GM18858 (cell line): ENCODE measurements at regions not wholly inside any gene's neighbourhood (a gene's known extent, or its start where the extent isn't known, plus 50 kb on each side); places are given as distances from the start of the nearest gene placed in this dataset.
"Not testable (repeated sequence)": the region's sequence is repeated elsewhere in the genome, so short reads cannot be mapped to it uniquely, and the experiment has no call there.

Experiments
- ATAC-seq: cut with Tn5 transposase; IDR thresholded peaks from one replicate; pipeline ENCODE4 v1.9.1; 2021; ENCODE audit not compliant: unreplicated experiment

DNA sequence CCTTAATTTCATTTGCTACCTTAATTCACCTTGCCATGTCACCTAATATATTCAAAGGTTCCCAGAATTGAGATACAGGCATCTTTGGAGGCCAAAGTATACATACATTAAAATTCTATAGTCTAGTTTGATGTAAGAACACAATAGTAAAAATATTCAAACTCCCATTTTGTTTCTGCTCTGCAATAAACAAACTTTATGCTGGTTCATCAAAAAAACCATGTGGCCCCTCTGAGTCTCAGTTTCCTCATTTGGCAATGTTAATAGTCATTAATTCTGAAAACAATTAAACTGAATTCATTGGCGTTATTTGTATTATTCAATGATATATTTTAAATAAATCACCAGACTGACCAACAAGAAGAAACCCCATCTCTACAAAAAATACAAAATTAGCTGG is 639.4 kb upstream of the INTU start:
- ATAC-seq, result no peak

- ATAC-seq, result no peak
Observed at GRCh38 chr4:126995235-126995634, 637.5 kb upstream of the INTU start.

DNA sequence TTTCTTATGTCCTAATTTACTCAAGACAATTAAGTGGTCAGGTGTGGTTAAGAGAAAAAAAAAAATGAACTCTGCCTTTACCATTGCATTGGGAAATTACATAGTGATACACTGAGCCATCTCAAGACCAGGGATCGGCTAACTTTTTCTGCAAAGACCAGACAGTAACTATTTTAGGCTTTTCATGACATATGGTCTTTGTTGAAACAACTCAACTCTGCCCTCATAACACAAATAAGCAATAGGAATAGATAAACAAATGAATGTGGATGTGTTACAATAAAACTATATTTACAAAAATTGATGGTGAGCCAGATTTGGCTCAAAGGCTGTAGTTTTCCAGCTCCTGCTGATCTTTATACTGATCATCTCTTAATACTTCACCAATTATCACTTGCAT is 632.6 kb upstream of the INTU start:
- no peak for ATAC-seq

DNA sequence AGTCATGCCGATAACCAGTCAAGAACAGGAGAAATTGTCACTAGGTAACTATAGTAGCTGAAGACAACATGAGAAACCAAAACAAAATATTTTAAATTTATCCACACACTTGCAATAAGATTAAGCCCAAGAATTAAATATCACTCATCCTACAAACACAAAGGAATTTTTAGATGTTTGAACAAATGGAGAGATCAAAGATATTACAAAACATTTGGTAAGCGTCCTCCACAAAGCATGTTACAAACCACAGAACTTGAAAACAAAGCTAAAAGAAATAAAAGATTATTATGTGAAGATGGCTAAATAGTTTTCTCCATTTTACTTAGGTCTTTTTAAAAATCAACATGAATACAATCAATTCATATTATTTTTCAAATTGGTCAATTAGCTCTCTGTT is 631.9 kb upstream of the INTU start:
- ATAC-seq, result no peak

- ATAC-seq, result no peak
Observed at GRCh38 chr4:127001933-127002332, 630.8 kb upstream of the INTU start.

GRCh38 chr4:127006446-127006877 is 626.3 kb upstream of the INTU start:
- no peak for ATAC-seq

DNA sequence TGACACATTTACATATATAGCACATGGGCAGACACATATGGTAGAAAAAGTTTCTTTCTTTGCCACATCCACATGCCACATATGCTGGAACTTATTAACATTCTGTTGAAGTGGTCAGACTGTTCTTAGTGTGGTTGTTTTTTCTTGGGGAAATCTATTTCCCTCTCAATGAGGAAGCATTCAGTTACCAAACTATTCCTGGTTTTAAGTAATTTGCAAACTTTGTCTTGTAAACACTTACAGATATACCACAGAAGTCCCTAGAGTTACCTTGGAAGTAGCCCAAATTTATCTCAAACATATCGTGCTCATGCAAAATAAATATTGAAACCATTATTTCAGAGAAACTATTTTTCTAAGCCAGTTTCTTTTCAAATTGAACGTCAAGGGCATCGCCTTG is 625.5 kb upstream of the INTU start:
- ATAC-seq, result no peak

GRCh38 chr4:127012549-127012948 is 620.2 kb upstream of the INTU start:
- ATAC-seq, result no peak

- ATAC-seq, result no peak
Observed at GRCh38 chr4:127015667-127016117, 617.1 kb upstream of the INTU start.

GRCh38 chr4:127018381-127018780 is 614.4 kb upstream of the INTU start:
- no peak for ATAC-seq

DNA sequence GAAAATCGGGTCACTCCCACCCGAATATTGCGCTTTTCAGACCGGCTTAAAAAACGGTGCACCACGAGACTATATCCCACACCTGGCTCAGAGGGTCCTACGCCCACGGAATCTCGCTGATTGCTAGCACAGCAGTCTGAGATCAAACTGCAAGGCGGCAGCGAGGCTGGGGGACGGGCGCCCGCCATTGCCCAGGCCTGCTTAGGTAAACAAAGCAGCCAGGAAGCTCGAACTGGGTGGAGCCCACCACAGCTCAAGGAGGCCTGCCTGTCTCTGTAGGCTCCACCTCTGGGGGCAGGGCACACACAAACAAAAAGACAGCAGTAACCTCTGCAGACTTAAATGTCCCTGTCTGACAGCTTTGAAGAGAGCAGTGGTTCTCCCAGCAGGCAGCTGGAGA is 611.9 kb upstream of the INTU start:
- ATAC-seq, result not testable (repeated sequence)

GRCh38 chr4:127036296-127036695 is 596.5 kb upstream of the INTU start:
- ATAC-seq, result no peak

- ATAC-seq, result no peak
Observed at GRCh38 chr4:127045861-127046260, 586.9 kb upstream of the INTU start.

DNA sequence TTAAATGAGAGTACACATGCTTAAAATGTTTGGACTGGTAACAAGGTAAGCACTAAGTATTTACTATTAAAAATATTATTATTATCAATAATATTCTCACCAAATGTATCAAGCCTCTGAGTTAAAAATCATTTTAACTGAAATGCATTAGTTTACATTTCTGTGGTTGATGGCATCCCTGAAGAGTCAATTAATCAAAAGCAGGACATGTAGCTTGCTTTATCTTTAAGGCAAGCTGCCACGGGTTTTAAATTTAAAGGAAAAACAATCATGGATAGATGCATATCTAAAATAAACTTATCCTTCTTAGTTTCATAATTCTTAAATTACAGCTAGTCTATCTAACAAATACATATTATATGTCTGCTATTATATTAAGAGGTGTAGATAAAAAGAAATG is 584.8 kb upstream of the INTU start:
- ATAC-seq, result no peak

DNA sequence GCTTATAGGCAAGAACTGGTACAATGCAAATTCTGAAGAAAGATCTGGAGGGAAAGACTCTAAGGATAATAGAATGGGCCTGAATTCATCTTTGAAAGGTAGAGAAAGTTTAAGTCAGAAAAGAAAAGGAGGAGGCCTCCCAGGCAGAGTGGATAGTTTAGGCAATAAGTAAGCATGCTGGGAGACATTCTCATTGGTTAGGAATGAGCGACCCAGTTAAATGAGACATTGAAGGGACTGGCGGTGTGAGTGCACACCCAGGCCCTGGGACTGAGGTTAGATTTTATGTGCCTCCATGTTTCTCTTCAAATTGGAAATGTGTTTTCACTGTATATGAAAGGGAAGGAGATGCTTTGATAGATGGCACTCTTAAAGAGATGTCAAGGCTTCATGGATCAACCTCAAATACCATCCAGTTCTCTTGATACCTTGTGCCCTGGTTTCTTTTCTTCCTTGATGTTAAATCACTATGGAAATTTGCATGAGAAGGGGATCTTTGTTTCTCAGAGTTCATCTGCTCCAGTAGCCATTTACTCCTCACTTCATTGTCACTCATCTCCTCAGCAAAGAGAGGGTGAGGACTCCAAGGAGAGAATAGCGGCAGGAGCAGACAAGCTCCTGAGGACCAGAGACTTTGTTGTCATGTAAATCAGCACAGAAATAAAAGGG is 584.2 kb upstream of the INTU start:
- no peak for ATAC-seq

DNA sequence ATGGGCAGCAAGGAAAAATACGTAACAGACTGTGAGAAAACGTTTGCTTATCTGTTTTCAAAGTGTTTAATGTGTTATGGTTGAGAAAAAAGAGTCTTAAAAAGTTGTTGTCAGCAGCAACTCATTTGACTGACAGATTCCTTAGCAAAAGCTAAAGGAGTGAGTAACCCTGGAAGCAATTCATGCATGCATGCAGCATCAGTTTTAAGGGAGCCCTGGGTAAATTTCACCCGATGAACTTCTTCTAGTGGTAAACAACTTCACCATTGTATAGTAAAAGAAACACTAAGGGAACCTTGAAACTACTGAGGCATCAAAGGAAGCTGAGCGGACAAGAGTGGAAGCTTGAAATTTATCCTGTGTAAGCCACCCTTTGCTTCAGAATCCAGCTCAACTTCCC is 583.2 kb upstream of the INTU start:
- no peak for ATAC-seq

GRCh38 chr4:127052742-127053141 is 580.0 kb upstream of the INTU start:
- no peak for ATAC-seq

DNA sequence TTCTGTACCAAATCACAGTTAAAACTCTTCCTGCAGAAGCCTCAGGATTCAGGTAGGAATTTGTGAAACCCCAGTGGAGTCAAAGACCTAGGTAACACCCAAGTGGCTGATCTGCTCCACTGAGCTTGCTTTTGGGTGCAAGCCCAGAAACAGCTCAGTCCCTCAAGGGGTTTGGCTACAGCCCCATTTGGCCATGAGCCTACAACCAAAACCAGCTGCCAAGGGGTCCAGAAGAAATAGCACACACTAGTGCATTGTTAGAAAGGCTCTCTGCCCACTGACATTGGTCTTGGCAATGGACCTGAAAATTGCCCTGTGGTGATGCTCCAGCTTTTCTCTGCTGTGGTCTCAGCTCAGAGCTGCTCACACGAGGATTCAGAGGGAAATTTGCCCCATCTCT is 577.4 kb upstream of the INTU start:
- ATAC-seq, result no peak

GRCh38 chr4:127069675-127070074 is 563.1 kb upstream of the INTU start:
- no peak for ATAC-seq

DNA sequence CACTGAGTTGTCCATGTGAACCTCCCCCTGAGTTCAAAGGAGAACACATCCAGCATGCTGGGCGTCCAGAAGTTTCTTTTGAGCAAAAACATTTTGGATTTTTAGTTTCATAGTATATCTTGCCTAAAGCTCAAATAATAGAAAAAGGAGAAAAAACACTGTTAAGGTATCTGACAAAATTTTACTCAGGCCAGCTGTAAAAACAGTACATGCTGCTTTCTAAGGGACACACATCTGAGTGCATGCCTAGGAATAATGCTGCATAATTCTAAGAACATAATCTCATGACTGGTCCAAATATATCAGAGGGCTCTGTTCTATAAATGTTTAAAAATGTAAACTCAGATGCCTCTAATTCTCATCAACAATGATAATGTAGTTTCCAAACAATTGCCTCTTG is 561.3 kb upstream of the INTU start:
- no peak for ATAC-seq

DNA sequence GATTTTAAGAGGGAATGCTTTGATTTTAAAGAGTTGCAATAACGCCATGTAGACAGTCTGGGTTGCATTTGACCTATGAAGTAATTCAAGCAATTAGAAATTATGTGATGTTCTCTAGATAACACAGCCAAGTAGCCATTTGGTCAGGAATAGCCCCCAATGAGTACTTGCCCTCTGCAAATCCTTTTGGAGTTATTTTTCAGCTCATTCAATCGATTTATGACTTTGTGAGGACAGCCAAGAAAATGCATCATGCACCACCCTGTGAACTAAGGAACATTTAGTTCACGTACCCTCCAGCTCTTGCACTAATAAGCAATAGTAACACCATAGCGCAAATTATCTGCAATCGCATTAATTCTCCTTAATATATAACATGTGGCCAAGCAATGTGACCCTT is 552.6 kb upstream of the INTU start:
- no peak for ATAC-seq

GRCh38 chr4:127081041-127081440 is 551.7 kb upstream of the INTU start:
- ATAC-seq, result no peak

GRCh38 chr4:127082986-127083385 is 549.8 kb upstream of the INTU start:
- no peak for ATAC-seq
